Caco-2 (cell line): ENCODE measurements at regions not wholly inside any gene's neighbourhood (a gene's known extent, or its start where the extent isn't known, plus 50 kb on each side); places are given as distances from the start of the nearest gene placed in this dataset.

Experiments
- BruUV-seq: library from RNA; stranded (reverse); fragments of 400-500 nt; replicated peaks from 2 replicates; lab custom pipeline; 2021; lab: Mats Ljungman, UMichigan
- CTCF ChIA-PET: fragments of 300-600 bp; sonication (Branson Sonifier 250); formaldehyde crosslinking; loops from one replicate; lab custom pipeline; 2022; ENCODE audit warnings: antibody characterized with exemption; lab: Charles Lee
- POLR2A ChIA-PET: fragments of 300-600 bp; sonication (Branson Sonifier 250); formaldehyde crosslinking; loops from one replicate; lab custom pipeline; 2022; ENCODE audit warnings: antibody characterized with exemption; lab: Charles Lee
- DNase-seq, 2 experiments: peaks; one replicate each; pipeline versions ENCODE4 v3.0.0 to v3.0.0-alpha.2; 2020 to 2022
- H3K27me3 ChIP-seq: replicated peaks from 2 replicates; pipeline ENCODE4 v1.6.0; 2011; ENCODE audit warnings: low read length; ENCODE audit not compliant: control insufficient read depth, insufficient read depth
- H3K36me3 ChIP-seq: 2 replicates; pipeline ENCODE4 v1.5.1; 2011; ENCODE audit warnings: low read length; ENCODE audit not compliant: control insufficient read depth, insufficient read depth
- H3K4me1 ChIP-seq: fragments of 250-450 bp; sonication (Bioruptor Pico); 2 replicates; pipeline ENCODE4 v1.5.1; 2020; ENCODE audit warnings: mild to moderate bottlenecking
- H3K4me3 ChIP-seq: 2 replicates; pipeline ENCODE4 v1.5.1; 2011; ENCODE audit warnings: low read depth, mild to moderate bottlenecking, control low read depth, low read length
- H3K9me3 ChIP-seq: fragments of 250-450 bp; sonication (Bioruptor Pico); 2 replicates; pipeline ENCODE4 v1.5.1; 2020; ENCODE audit warnings: mild to moderate bottlenecking, moderate library complexity
- H3K27ac Mint-ChIP-seq: one replicate; pipeline ENCODE4 v1.8.0; 2022; ENCODE audit warnings: mixed read lengths; ENCODE audit not compliant: unreplicated experiment
- H3K27me3 Mint-ChIP-seq: one replicate; pipeline ENCODE4 v1.8.0; 2022; ENCODE audit warnings: mixed read lengths; ENCODE audit not compliant: insufficient read depth, unreplicated experiment
- H3K36me3 Mint-ChIP-seq: one replicate; pipeline ENCODE4 v1.8.0; 2022; ENCODE audit warnings: mild to moderate bottlenecking, mixed read lengths; ENCODE audit not compliant: insufficient read depth, unreplicated experiment
- H3K4me1 Mint-ChIP-seq: one replicate; pipeline ENCODE4 v1.8.0; 2022; ENCODE audit warnings: low read depth, mixed read lengths; ENCODE audit not compliant: unreplicated experiment
- H3K4me3 Mint-ChIP-seq: one replicate; pipeline ENCODE4 v1.8.0; 2022; ENCODE audit warnings: mild to moderate bottlenecking, moderate library complexity, mixed read lengths; ENCODE audit not compliant: unreplicated experiment
- H3K9me3 Mint-ChIP-seq: one replicate; pipeline ENCODE4 v1.8.0; 2022; ENCODE audit warnings: mixed read lengths; ENCODE audit not compliant: unreplicated experiment
- intact Hi-C: fragments of 100-400 bp; cut with micrococcal nuclease; formaldehyde crosslinking; loops from one replicate; pipeline ENCODE4 v1.10.0; 2022; ENCODE audit not compliant: unreplicated experiment
- TF ChIP-seq, protein P1 (sequence below), 2 experiments: fragments of 200-600 bp in 1 of 2; IDR thresholded peaks; 1 replicate in 1 of 2; 2 replicates in 1 of 2; pipeline versions ENCODE4 v1.5.1 to v1.8.0; 2011 to 2022; ENCODE audit warnings: antibody characterized with exemption in 1 of 2, control low read depth in 1 of 2, inconsistent platforms in 1 of 2, low read depth in 1 of 2, low read length in 1 of 2, mild to moderate bottlenecking in 1 of 2, moderate library complexity in 1 of 2; ENCODE audit not compliant: insufficient read depth in 1 of 2, severe bottlenecking in 1 of 2, unreplicated experiment in 1 of 2

DNA sequence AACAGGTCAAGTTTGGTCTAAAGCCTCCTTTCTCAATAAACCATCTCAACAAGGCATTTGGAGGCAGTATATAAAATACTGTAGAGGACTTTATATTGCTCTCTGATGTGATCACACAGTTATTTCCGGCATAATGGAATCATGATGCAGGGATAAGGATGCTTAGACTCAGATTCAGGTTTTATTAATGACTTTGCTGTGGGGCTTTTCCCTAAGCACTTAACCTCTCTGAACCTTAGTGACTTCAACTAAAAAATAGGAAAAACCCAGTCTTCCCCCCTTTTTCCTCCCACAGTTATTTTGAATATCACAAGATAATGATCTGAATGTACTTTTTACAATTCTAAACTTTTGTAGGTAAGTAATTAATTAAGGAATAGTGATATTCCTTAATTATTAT lies 94.8 kb upstream of the TENM4 start:
- CTCF ChIA-PET = no interaction called here
- no peak overlapping the region for H3K4me3 Mint-ChIP-seq
- Histone ChIP-seq H3K36me3 (no peaks in the 10 kb centered on the region), H3K4me3 (no peak overlapping the region), H3K9me3 (no peaks in the 10 kb centered on the region), H3K27me3 (no peaks in the 10 kb centered on the region), H3K4me1 (no peaks in the 10 kb centered on the region)
- no peaks in the 10 kb centered on the region for H3K4me1 Mint-ChIP-seq
- TF ChIP-seq, protein P1, sequence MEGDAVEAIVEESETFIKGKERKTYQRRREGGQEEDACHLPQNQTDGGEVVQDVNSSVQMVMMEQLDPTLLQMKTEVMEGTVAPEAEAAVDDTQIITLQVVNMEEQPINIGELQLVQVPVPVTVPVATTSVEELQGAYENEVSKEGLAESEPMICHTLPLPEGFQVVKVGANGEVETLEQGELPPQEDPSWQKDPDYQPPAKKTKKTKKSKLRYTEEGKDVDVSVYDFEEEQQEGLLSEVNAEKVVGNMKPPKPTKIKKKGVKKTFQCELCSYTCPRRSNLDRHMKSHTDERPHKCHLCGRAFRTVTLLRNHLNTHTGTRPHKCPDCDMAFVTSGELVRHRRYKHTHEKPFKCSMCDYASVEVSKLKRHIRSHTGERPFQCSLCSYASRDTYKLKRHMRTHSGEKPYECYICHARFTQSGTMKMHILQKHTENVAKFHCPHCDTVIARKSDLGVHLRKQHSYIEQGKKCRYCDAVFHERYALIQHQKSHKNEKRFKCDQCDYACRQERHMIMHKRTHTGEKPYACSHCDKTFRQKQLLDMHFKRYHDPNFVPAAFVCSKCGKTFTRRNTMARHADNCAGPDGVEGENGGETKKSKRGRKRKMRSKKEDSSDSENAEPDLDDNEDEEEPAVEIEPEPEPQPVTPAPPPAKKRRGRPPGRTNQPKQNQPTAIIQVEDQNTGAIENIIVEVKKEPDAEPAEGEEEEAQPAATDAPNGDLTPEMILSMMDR (IDR thresholded peaks at IDR 0.05; ENCODE audit: insufficient read depth in 1 of 2, low read depth in 1 of 2, low read length in 1 of 2, severe bottlenecking in 1 of 2, unreplicated experiment in 1 of 2) = no peak
- H3K27ac Mint-ChIP-seq = no peak overlapping the region
- no peak for DNase-seq
- BruUV-seq = no TSS peak
- H3K9me3 Mint-ChIP-seq = no peaks in the 10 kb centered on the region
- H3K36me3 Mint-ChIP-seq = no peaks in the 10 kb centered on the region
- no peaks in the 10 kb centered on the region for H3K27me3 Mint-ChIP-seq
- intact Hi-C loops = no loop called here
- POLR2A ChIA-PET = no interaction called here

DNA sequence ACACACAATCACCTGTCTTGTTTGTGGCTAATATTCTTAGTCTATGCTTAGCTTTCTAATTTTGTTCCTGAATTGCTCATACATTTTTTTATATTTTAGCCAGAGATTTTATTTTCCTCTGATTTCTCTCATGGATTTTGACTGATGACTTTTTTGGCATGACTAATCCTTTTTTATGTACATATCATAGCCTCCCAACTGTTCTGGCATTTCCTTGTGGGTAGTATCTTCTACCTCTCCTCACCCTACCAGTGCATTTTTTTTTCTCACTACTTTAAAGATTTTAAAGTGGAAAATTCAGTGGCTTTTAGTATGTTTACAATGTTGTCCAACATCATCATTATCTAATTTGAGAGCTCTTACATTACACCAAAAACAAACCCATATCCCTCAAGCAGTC lies 84.4 kb upstream of the TENM4 start:
- POLR2A ChIA-PET = no interaction called here
- H3K4me3 Mint-ChIP-seq = no peak overlapping the region
- Histone ChIP-seq H3K4me1 (0 out of 2 replicates have a peak, but pooled peaks cover 3% of the 10 kb centered on the region), H3K4me3 (no peak overlapping the region), H3K36me3 (no peaks in the 10 kb centered on the region), H3K9me3 (no peaks in the 10 kb centered on the region; the same call in 1 of the 2 replicates), H3K27me3 (no peaks in the 10 kb centered on the region)
- DNase-seq = no peak
- no peak overlapping the region for H3K27ac Mint-ChIP-seq
- H3K9me3 Mint-ChIP-seq = peaks cover 19% of the 10 kb centered on the region
- H3K4me1 Mint-ChIP-seq = peaks cover 6% of the 10 kb centered on the region
- no TSS peak for BruUV-seq
- peaks cover 5% of the 10 kb centered on the region for H3K27me3 Mint-ChIP-seq
- CTCF ChIA-PET = no interaction called here
- intact Hi-C loops = no loop called here
- H3K36me3 Mint-ChIP-seq = no peaks in the 10 kb centered on the region
- TF ChIP-seq, protein P1 (IDR thresholded peaks at IDR 0.05; ENCODE audit: insufficient read depth in 1 of 2, low read depth in 1 of 2, low read length in 1 of 2, severe bottlenecking in 1 of 2, unreplicated experiment in 1 of 2) = no peak

DNA sequence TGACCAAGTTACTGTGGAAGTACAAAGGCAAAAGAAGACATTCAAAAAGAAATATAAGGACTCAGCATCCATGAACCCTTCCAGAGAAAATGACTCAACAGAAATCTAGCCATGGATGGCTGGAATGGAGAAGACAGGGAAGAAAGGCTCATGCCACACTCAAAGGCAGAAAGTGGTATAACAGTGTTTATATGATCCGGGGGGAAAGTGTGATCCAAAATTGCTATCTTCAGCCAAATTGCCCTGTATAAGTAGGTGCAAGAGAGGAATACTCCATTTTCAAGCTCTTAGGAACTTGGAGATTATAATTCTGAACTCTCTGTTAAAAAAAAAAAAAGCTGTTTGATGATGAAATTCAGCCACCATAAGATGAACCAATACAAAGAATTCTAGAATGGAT lies 81.8 kb upstream of the TENM4 start:
- ChIA-PET POLR2A (no interaction called here), CTCF (interaction anchor here (0.7 kb wide), 1 partner anchor 1710 kb away, joined by 3 read pairs; no protein-coding TSS in a partner anchor)
- BruUV-seq = no TSS peak
- no peaks in the 10 kb centered on the region for H3K27me3 ChIP-seq
- H3K4me1 Mint-ChIP-seq = peaks cover 11% of the 10 kb centered on the region
- H3K36me3 Mint-ChIP-seq = no peaks in the 10 kb centered on the region
- no peaks in the 10 kb centered on the region; the same call in 1 of the 2 replicates for H3K9me3 ChIP-seq
- peaks cover 11% of the 10 kb centered on the region for H3K9me3 Mint-ChIP-seq
- no peak overlapping the region for H3K4me3 Mint-ChIP-seq
- intact Hi-C loops = no loop called here
- H3K27ac Mint-ChIP-seq = no peak overlapping the region
- no peak overlapping the region for H3K4me3 ChIP-seq
- 0 out of 2 replicates have a peak, but pooled peaks cover 4% of the 10 kb centered on the region for H3K4me1 ChIP-seq
- DNase-seq = no peak
- TF ChIP-seq, protein P1 (IDR thresholded peaks at IDR 0.05; ENCODE audit: insufficient read depth in 1 of 2, low read depth in 1 of 2, low read length in 1 of 2, severe bottlenecking in 1 of 2, unreplicated experiment in 1 of 2) = no peak
- H3K27me3 Mint-ChIP-seq = peaks cover 2% of the 10 kb centered on the region
- no peaks in the 10 kb centered on the region for H3K36me3 ChIP-seq
